Fibroblast of lung (primary cell): ENCODE measurements at regions not wholly inside any gene's neighbourhood (a gene's known extent, or its start where the extent isn't known, plus 50 kb on each side); places are given as distances from the start of the nearest gene placed in this dataset.

Source experiments
- CTCF ChIP-seq, 2 donors: IDR thresholded peaks in 1 of 2; conservative IDR thresholded peaks in 1 of 2; 1 replicate in 1 of 2; 2 replicates in 1 of 2; pipeline ENCODE4 v1.5.1; 2011 to 2012; ENCODE audit warnings: low read length in 2 of 2, control low read depth in 1 of 2, inconsistent platforms in 1 of 2, low read depth in 1 of 2, mild to moderate bottlenecking in 1 of 2
- EZH2 ChIP-seq: IDR thresholded peaks from 2 replicates; pipeline ENCODE4 v1.5.1; 2012; ENCODE audit warnings: low read length, control low read depth, mild to moderate bottlenecking; ENCODE audit errors: missing control alignments

- TF ChIP-seq CTCF (conservative IDR thresholded peaks at IDR 0.05 in 1 of 2, IDR thresholded peaks at IDR 0.05 in 1 of 2; ENCODE audit: low read depth in 1 of 2, low read length in 2 of 2) (no peak), EZH2 (no peak)
Measured at GRCh38 chr18:34657860-34658500, 52.1 kb upstream of the DTNA start.
